Fibroblast of skin of back (primary cell): ENCODE measurements at regions not wholly inside any gene's neighbourhood (a gene's known extent, or its start where the extent isn't known, plus 50 kb on each side); places are given as distances from the start of the nearest gene placed in this dataset.
"Not testable (repeated sequence)": the region's sequence is repeated elsewhere in the genome, so short reads cannot be mapped to it uniquely, and the experiment has no call there.

ENCODE experiments used
- DNase-seq: peaks from one replicate; pipeline ENCODE4 v3.0.0-alpha.2; 2013

DNA sequence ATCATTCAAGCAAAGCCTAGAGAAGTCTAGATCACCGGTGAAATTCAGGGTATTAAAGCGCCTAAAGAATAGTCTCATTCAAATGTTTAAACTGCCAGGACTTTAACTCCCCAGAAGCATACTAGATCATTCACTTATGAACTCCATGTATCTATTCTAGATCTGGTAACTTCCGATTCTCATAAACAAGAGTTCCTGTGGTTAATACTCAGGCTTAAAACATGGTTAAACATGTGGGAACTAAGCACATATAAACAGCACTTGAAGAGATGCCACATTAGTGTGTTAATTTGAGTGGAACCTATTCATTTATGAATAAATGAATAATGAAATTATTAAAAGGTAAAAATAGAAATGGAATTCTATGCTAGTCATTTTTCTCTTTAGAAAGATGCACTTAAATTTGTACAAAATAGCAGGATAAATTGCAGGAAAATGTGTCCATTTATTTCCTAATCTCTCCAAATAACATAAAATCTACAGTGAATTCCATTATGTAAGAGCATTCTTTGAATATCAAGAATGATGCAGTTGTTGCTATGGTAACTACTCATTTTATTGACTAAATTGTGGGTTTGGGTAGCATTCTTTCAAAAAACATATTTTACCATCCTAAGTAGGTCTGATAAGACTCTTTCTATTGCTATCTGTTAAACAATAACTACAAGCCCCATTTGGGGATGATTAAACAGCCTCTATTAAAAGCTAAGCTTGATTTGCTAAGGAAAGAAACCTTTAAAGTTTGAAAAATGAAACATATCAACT lies 147.6 kb upstream of the TMEM168 start:
- DNase-seq, result peak; percentile 46

DNA sequence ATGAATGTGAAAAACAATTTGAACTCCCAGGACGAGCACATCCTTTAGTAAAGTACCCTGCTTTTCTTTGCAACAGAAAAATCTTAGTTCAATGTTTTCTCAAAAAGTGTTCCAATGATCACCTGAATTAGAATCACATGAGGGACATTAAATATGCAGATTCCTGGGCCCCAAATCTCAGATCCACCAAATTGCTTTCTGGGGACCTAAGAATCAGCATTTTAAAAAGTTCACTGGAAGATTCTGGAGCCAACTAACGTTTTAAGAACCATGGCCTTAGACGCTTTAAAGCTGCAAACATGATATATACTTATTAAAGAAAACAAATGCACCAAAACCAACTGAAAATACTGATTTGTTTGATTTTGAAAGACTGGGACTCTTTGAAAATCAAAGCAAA lies 143.4 kb upstream of the TMEM168 start:
- DNase-seq, result no peak

DNA sequence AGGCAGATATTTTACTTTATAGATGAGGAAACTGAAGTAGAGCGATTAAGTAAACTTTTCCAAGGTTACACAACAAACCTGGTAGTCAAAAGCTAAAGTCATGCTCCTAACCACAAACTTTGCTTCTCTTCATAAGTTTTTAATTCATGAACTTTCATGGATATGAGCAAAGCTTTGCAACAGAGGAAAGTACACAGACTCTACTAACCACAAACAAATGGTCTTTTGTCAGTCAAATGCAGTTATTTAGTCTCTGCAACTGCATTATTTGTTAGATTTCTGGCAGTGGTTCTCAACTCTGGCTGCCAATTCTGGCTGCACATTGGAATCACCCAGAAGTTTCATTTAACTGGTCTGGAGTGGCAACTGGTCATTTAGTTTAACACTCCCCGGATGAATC lies 140.6 kb upstream of the TMEM168 start:
- DNase-seq, result peak; percentile 9

DNA sequence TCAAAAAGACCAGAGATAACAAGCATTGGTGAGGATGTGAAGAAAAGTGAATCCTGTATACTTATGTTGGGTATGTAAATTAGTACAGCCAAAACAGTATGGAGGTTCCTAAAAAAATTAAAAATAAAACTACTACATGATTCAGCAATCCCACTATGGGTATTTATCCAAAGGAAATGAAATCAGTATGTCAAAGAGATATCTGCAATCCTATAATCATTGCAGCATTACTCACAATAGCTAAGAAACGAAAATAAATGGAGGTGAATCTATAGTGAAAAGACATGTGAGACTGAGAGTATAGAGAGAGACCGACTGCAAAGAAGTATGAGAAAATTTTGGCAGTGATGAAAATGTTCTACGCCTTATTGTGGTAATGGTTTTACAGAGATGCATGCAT lies 139.2 kb upstream of the TMEM168 start:
- peak; percentile 54 for DNase-seq

DNA sequence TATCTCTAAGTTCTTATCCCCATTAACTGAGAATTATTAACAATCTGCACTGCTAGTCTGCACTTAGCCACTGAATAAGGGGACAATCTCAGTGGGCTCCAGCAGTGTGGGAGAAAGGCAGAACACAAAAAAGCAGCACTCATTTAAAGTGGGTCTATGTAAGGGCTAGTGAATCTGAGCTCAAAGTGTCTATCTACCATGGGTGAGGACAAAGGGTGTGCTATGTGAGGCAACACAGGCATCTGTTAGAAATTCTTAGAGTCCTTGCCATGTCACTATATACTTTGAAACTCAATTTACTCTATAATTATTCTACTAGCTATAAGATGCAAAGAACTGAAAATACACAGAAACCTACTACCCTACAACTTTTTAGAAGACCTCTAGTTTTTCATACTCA lies 135.8 kb upstream of the TMEM168 start:
- DNase-seq, result no peak

DNA sequence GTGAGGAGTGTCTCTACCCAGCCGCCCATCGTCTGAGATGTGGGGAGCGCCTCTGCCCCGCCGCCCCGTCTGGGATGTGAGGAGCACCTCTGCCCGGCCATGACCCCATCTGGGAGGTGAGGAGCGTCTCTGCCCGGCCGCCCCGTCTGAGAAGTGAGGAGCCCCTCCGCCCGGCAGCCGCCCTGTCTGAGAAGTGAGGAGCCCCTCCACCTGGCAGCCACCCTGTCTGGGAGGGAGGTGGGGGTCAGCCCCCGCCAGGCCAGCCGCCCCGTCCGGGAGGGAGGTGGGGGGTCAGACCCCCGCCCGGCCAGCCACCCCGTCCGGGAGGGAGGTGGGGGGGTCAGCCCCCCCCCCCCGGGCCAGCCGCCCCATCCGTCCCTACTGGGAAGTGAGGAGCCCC lies 132.4 kb upstream of the TMEM168 start:
- not testable (repeated sequence) for DNase-seq

DNA sequence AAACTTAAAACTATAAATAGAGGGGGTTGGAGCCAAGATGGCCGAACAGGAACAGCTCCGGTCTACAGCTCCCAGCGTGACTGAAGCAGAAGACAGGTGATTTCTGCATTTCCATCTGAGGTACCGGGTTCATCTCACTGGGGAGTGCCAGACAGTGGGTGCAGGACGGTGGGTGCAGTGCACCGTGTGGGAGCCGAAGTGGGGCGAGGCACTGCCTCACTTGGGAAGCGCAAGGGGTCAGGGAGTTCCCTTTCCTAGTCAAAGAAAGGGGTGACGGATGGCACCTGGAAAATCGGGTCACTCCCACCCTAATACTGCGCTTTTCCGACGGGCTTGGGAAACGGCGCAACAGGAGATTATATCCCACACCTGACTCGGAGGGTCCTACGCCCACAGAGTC lies 126.2 kb upstream of the TMEM168 start:
- not testable (repeated sequence) for DNase-seq

DNA sequence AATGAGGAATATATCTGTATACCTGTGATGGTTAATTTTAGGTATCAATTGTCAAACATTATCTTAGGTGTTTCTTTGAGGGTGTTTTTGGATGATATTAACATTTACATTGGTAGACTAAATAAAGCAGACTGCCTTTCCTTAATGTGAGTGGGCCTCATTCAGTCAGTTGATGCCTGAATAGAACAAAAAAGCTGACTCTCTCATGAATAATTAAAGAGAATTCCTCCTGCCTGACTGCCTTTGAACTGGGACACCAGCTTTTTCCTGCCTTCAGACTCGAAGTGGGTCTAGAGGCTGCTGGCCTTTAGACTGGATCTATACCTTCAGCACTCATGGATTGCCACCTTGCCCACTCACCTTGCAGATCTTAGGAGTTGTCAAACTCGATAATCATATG lies 117.9 kb upstream of the TMEM168 start:
- DNase-seq, result no peak

DNA sequence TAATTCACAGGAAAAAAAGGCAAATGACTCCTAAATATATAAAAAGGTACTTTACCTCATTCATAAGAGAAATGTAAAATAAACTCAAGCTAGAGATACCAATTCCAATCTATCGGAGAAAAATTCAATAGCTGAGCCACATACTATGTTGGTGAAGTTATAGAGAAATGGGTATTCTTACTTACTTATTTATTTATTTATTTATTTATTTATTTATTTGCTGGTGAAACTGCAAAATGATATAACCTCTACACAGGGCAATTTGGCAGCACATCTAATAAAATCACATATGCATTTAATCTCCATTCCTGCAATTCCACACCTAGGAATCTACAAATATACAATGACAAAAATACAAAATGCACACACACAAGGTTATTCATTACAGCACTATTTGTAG lies 117.5 kb upstream of the TMEM168 start:
- DNase-seq, result no peak

DNA sequence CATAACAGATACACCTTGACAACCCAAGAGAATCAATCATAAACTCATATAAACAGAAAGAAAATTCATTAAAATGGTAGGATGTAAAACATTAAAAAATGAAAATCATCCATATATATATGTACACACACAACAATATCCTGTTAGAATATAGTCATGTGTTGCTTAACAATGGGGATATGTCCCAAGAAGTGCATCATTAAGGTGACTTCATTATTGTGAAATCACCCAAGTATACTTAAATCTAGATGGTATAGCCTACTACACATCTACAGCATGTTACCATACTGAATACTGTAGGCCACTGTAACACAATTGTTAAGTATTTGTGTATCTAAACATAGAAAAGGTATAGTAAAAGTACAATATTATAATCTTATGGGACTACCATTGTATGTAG lies 115.8 kb upstream of the TMEM168 start:
- no peak for DNase-seq

DNA sequence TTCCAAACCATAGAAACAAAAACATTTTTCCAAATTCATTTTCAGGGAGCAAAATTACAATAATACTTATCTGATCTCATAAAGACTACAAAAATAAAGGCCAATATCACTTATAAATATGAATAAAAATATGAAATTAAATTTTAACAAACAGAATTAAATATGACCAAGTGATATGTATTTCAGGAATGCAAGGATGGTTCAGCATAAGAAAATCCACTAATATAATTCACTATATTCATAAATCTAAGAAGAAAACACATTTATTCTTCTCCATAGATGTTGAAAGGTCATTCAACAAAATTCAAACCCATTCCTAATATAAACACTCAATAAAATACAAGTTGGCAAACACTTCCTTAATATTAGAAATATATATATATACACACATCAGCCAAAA lies 115.2 kb upstream of the TMEM168 start:
- DNase-seq, result no peak

DNA sequence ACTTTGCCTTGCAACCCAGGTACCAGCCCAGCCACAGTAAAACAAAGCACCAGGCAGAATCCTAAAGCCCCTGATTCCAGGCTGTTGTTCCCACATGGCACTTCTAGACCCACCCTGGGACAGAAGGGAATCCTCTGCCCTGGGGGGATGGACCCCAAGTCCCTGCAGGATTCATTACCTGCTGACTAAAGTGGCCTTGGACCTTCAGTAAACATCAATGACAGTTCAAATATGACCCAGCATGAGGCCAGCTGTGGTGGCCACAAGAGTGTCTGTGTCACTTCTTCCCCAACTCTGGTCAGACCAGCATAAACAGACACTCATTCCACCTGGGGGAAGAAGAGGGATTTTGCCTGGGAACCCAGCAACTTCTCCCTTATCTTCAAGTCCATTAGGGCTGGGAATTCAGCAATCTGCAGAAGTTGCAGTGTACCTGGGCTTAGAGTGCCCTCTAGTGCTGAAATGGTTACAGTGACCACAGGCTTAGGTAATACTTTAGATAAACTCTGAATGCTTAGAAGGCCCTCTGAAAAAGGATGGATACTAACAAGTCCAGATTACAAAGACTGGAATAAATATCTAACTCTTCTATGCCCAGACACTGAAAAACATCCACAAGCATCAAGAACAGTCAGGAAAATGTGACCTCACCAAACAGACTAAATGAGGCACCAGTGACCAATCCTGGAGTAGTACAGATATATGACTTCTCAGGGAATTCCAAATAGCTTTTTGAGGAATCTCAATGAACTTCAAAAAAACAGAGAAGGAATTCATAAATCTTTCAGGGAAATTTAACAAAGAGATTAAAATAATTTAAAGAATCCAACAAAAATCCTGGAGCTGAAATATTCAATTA lies 108.5 kb upstream of the TMEM168 start:
- DNase-seq, result peak; percentile 65

DNA sequence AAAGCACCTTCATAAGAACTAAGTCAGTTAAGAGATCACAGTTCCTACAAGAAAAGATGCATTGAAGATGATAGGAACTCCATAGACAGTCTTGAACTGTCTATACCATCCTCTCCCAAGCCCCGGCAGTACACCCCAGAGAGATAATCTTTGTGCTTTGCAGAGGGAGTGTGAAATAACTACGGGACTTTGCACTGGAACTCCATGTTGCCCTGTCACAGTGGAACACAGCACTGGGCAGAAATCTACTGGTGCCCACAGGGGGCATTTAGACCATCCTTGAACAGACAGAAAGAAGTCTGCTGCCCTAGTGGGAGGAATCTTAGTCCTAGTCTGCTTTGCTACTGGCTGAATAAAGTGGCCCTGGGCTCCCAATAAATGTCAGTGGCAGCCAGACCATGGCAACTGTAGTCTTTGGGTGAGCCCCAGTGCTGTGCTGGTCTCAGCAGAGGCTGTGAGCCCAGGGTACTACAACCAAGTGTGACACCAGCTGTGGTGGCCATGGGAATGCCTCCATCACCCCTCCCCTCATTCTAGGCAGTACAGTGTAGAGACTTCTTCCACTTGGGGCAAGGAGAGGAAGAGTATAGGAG lies 107.7 kb upstream of the TMEM168 start:
- DNase-seq, result no peak

DNA sequence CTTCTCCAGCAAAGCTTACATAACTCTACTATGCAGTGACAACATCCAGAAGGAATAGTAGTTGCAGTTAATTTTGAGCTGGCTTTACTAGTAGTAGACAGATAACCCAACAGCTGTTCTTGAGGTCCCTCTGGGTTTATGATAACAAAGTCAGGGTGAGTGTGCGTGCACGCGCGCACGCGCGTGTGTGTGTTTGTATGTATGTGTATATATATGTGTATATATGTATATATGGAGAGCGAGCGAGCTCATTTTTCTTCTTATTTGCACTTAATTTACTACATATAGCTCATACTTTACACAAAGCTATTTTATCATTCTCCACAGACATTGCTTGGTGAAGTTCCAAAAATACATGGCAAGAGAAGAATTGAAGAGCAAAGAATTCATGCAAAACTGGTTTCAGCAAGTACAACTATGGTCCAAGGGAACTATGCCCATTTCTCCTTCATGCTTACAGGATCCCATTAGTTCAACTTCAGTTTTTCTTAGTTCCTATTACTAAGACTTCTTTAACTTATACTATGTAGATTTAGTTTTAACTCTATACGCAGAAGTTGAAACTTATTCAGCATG lies 105.9 kb upstream of the TMEM168 start:
- DNase-seq, result no peak

DNA sequence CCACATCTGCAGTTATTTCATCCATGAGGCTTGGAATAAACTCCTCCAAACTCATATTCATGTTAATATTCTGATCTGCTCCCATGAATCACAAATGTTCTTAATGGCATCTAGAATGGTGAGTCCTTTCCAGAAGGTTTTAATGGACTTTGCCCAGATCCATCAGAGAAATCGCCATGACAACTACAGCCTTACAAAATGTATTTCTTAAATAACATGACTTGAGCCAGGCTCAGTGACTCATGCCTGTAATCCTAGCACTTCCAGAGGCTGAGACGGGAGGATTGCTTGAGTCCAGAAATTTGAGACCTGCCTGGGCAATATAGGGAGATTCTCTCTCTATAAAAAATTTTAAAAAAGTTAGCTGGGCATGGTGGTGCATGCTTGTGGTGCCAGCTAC lies 102.1 kb upstream of the TMEM168 start:
- DNase-seq, result peak; percentile 67

DNA sequence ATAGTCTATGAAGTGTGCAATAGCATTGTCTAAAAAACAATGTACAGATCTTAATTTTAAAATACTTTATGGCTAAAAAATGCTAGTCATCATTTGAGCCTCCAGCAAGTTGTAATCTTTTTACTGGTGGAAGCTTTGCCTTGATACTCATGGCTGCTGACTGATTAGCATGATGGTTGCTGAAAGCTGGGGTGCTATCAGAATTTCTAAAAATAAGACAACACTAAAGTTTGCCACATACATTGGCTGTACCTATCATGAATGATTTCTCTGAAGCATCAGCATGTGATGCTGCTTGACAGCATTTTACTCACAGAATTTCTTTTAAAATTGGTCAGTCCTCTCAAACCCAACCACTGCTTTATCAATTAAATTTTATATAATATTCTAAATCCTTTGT lies 101.5 kb upstream of the TMEM168 start:
- no peak for DNase-seq

DNA sequence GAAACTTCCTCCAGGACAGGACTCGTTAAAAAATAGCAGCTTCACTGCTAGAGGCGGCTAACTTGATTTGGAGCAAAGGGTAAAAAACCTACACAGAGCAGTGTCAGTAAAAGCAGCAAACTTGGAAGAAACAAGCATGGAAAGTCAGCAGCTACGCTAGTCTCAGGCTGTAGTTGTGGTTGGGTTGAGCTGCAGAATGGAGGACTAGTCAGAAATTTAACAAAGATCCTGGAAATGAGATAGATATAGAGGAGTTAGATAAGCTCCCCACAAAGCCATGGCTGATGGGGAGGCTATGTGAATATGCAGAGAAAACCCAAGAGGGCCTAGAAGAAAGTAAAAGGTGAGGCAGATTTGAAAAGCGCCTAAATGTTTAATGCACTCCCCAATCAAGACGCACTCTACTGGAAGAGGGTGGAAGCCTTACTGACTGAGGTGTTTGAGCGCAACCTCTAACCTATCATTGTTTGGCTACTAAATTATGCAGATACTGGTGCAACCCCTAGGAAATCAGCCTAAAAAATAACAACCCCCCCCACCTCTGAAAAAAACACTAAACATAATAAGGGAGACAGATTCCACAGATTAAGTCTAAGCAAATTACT lies 99.7 kb upstream of the TMEM168 start:
- no peak for DNase-seq

DNA sequence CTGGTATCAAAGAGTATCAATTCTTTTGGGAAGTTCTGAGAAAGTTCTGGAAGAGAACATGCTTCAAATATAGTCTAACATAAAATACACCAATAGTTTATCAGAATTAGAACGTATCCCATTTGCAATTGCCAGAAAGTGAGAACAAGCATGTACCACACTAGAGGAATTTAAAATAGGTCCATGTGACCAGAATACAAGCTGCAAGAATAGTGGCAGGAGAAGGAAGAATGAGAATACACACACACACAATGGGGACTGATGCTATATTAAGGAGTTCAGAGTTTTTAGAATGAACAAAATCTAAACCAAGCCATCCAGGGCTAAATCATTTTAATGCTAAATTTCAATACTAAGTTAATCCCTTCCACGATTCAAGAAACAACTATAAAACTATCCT lies 99.1 kb upstream of the TMEM168 start:
- no peak for DNase-seq

DNA sequence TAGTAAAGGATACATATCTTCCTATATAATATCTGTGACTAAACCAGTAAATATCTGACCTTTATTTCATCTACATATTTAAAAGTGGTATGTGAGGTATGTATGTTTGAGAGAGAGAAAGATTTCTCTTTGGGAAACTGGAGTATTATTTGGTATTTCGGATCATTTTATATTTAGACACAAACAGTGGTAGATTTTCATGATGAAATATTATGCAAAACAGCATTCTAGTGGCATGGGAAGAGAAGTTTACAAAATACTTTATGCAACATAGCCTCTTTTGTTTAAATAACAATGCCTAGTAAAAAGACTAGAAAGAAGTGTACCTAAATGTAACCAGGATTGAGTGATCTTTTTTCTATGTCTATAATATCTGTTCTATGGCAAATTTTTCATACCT lies 98.6 kb upstream of the TMEM168 start:
- DNase-seq, result peak; percentile 12

DNA sequence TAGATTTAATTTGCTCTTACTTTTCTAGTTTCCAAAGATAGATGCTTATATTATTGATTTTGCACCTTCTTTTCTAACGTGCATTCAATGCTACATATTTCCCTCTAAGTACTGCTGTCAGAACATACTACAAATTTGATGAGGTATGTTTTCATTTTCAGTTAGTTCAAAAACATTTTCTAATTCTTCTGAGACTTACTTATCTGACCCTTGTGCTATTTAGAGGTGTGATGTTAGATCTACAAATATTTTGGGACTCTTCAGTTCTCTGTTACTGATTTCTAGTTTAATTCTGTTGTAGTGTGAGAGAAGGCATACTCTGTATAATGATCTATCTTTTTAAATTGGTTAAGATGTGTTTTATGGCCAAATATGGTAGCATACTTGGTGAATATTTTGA lies 97.8 kb upstream of the TMEM168 start:
- no peak for DNase-seq

DNA sequence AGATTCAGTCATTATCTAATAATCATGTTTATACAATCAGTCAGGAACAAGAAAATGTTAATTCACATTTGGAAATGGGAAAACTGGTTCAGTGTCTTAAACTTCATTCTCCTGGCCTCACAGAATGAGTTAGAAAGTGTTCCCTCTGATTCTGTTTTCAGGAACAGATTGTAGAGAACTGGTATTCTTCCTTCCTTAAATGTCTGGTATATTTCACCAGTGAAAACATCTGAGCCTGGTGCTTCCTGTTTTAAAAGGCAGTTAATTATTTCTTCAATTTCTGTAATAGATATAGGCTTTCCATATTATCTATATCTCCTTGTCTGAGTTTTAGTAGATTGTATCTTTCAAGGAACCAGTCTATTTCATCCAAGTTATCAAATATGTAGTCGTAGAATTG lies 97.1 kb upstream of the TMEM168 start:
- no peak for DNase-seq

DNA sequence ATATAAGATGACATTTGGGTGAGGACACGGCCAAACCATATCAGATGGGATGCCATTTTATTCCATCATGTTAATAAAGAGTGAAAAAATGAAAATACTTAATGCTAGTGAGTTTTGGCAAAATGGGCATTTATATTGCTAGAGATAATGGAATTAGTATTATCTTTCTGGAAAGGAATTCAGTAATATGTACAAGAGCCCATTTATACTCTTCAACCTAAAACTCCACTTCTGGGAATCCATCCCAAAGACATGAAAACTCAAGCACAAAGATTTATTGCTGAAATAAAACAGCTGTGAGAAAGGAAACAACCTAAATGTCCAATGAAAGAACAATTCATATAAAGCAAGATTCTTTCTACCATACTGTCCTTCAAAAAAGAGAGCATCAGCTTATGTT lies 96.0 kb upstream of the TMEM168 start:
- DNase-seq, result no peak

DNA sequence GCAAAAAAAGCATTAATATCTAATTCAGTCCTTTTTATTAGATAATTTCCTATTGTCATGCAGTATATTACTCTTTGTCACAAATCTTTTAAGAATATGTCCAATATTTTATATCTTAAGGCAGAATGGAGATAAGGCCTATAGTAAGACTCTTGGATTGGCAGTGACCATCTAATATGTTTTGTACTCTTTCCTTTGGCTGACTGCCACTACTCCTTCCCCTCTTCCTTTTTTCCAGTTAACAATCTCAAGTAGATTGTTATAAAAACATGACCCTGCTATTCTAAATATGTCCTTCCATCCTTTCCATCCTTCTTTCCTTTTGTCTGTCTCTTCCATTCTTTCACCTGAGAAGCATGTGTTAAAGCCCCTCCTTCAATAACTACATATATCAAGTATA lies 92.8 kb upstream of the TMEM168 start:
- DNase-seq, result peak; percentile 9
